CD14-positive monocyte (primary cell): ENCODE measurements at regions not wholly inside any gene's neighbourhood (a gene's known extent, or its start where the extent isn't known, plus 50 kb on each side); places are given as distances from the start of the nearest gene placed in this dataset.

Experiments
- DNase-seq, 3 donors: peaks; one replicate each; pipeline ENCODE4 v3.0.0-alpha.2; 2011 to 2022
- H2AFZ ChIP-seq: 2 replicates; pipeline ENCODE4 v1.6.0; 2012; ENCODE audit warnings: mild to moderate bottlenecking, low read depth, low read length, inconsistent platforms; ENCODE audit not compliant: insufficient read depth, poor library complexity, severe bottlenecking
- H3K27ac ChIP-seq, 2 donors: 1 replicate in 1 of 2; 2 replicates in 1 of 2; pipeline ENCODE4 v1.5.1; 2012 to 2013; ENCODE audit warnings: low read length in 2 of 2, control low read depth in 1 of 2, inconsistent platforms in 1 of 2, low read depth in 1 of 2, mild to moderate bottlenecking in 1 of 2
- H3K27me3 ChIP-seq, 2 donors: one replicate each; pipeline versions ENCODE4 v1.6.0 to v1.6.1; 2011 to 2013; ENCODE audit warnings: low read length in 2 of 2; ENCODE audit not compliant: control insufficient read depth in 2 of 2, insufficient read depth in 2 of 2
- H3K36me3 ChIP-seq, 2 donors: replicated peaks in 1 of 2; 1 replicate in 1 of 2; 2 replicates in 1 of 2; pipeline versions ENCODE4 v1.5.1 to v1.6.1; 2012 to 2013; ENCODE audit warnings: low read length in 2 of 2, control low read depth in 1 of 2, inconsistent platforms in 1 of 2, mild to moderate bottlenecking in 1 of 2; ENCODE audit not compliant: insufficient read depth in 2 of 2, control insufficient read depth in 1 of 2
- H3K4me1 ChIP-seq, 2 donors: 1 replicate in 1 of 2; 2 replicates in 1 of 2; pipeline versions ENCODE4 v1.5.1 to v1.6.1; 2012 to 2013; ENCODE audit warnings: low read length in 2 of 2, control low read depth in 1 of 2, inconsistent platforms in 1 of 2, mild to moderate bottlenecking in 1 of 2, moderate library complexity in 1 of 2; ENCODE audit not compliant: insufficient read depth in 2 of 2, control insufficient read depth in 1 of 2
- H3K4me2 ChIP-seq: replicated peaks from 2 replicates; pipeline ENCODE3; 2012; ENCODE audit warnings: low read length, moderate library complexity, mild to moderate bottlenecking; ENCODE audit not compliant: poor library complexity, severe bottlenecking; ENCODE audit errors: extremely low read depth
- H3K4me3 ChIP-seq, 3 experiments: fragments of 200-600 bp in 1 of 3; sonication (generic) in 1 of 3; replicated peaks in 1 of 3; 1 replicate in 2 of 3; 2 replicates in 1 of 3; pipeline ENCODE4 v1.5.1; 2011 to 2013; ENCODE audit warnings: low read length in 3 of 3, mild to moderate bottlenecking in 3 of 3, control low read depth in 2 of 3, low read depth in 2 of 3, inconsistent platforms in 1 of 3, moderate library complexity in 1 of 3
- H3K79me2 ChIP-seq: 2 replicates; pipeline ENCODE4 v1.6.0; 2012; ENCODE audit warnings: mild to moderate bottlenecking, control low read depth, inconsistent platforms, low read length, moderate library complexity; ENCODE audit not compliant: insufficient read depth
- H3K9ac ChIP-seq: 2 replicates; pipeline ENCODE4 v1.6.0; 2017; ENCODE audit warnings: low read length, mild to moderate bottlenecking; ENCODE audit not compliant: insufficient read depth, poor library complexity, severe bottlenecking
- H3K9me3 ChIP-seq, 2 donors: replicated peaks in 1 of 2; 1 replicate in 1 of 2; 2 replicates in 1 of 2; pipeline versions ENCODE4 v1.5.1 to v1.6.1; 2012 to 2013; ENCODE audit warnings: low read length in 2 of 2, control low read depth in 1 of 2; ENCODE audit not compliant: control insufficient read depth in 1 of 2, insufficient read depth in 1 of 2
- H4K20me1 ChIP-seq: 2 replicates; pipeline ENCODE4 v1.6.0; 2012; ENCODE audit warnings: mild to moderate bottlenecking, low read length, control low read depth, moderate library complexity; ENCODE audit not compliant: insufficient read depth
- H3K27ac Mint-ChIP-seq, 7 donors: one replicate each; pipeline ENCODE4 v1.8.0; 2020; ENCODE audit warnings: mild to moderate bottlenecking in 7 of 7, mixed read lengths in 7 of 7, moderate library complexity in 6 of 7, inconsistent platforms in 2 of 7
- H3K27me3 Mint-ChIP-seq, 3 donors: one replicate each; pipeline ENCODE4 v1.8.0; 2021 to 2022; ENCODE audit warnings: low read depth in 3 of 3, mild to moderate bottlenecking in 3 of 3, mixed read lengths in 3 of 3, moderate library complexity in 3 of 3, inconsistent platforms in 1 of 3
- H3K36me3 Mint-ChIP-seq, 2 donors: one replicate each; pipeline ENCODE4 v1.8.0; 2020; ENCODE audit warnings: mixed read lengths in 2 of 2, inconsistent platforms in 1 of 2, mild to moderate bottlenecking in 1 of 2
- H3K4me1 Mint-ChIP-seq: one replicate; pipeline ENCODE4 v1.8.0; 2020; ENCODE audit warnings: mild to moderate bottlenecking, mixed read lengths
- H3K4me3 Mint-ChIP-seq, 2 donors: one replicate each; pipeline ENCODE4 v1.8.0; 2020; ENCODE audit warnings: mild to moderate bottlenecking in 2 of 2, mixed read lengths in 2 of 2, moderate library complexity in 1 of 2
- H3K9me3 Mint-ChIP-seq, 7 donors: one replicate each; pipeline ENCODE4 v1.8.0; 2020 to 2022; ENCODE audit warnings: mixed read lengths in 7 of 7, mild to moderate bottlenecking in 6 of 7, moderate library complexity in 6 of 7, inconsistent platforms in 2 of 7
- CTCF ChIP-seq: fragments of 200-600 bp; IDR thresholded peaks from one replicate; pipeline ENCODE4 v1.8.0; 2022; ENCODE audit warnings: antibody characterized with exemption, mild to moderate bottlenecking
- WGBS: methylation state at CpG from one replicate; pipeline ENCODE4 v1.1.5; 2013; ENCODE audit warnings: missing lambda C conversion rate; ENCODE audit not compliant: insufficient coverage; 5-methylcytosine and 5-hydroxymethylcytosine counted together
- intact Hi-C, 2 donors: fragments of 100-400 bp; cut with micrococcal nuclease; formaldehyde crosslinking; loops; one replicate each; pipeline versions ENCODE4 v1.15.0 to v1.15.1; 2023

- no peak for DNase-seq
- Mint-ChIP-seq H3K27me3 (peaks cover 0 to 1% (median 0%) of the 10 kb centered on the region in 3 donors), H3K36me3 (peaks cover 0 to 3% of the 10 kb centered on the region in 2 donors), H3K9me3 (peaks cover 0 to 5% (median 0%) of the 10 kb centered on the region in 7 donors), H3K27ac (no peak overlapping the region), H3K4me1 (peaks cover 45% of the 10 kb centered on the region), H3K4me3 (no peak overlapping the region)
- no peak overlapping the region for H3K27ac ChIP-seq
- no peak overlapping the region for H3K9ac ChIP-seq
- H4K20me1 ChIP-seq: no peaks in the 10 kb centered on the region
- H3K79me2 ChIP-seq: no peaks in the 10 kb centered on the region
- no peak overlapping the region for H3K4me3 ChIP-seq
- H3K9me3 ChIP-seq: no peaks in the 10 kb centered on the region
- H3K4me1 ChIP-seq: peaks cover 25 to 33% of the 10 kb centered on the region in 2 donors
- no peak for TF ChIP-seq CTCF
- 100% methylated on average over 1 of the region's 3 CpGs for WGBS
- intact Hi-C loops: no loop called here
- no peaks in the 10 kb centered on the region for H3K27me3 ChIP-seq
- no peak overlapping the region for H3K4me2 ChIP-seq
- no peaks in the 10 kb centered on the region for H3K36me3 ChIP-seq
- H2AFZ ChIP-seq: no peak overlapping the region
Observed at GRCh38 chr5:82424211-82424610, 146.1 kb upstream of the RPS23 start.

GRCh38 chr5:82422751-82423181, 144.6 kb upstream of the RPS23 start:
- no CpG with 5 or more reads among the region's 6 CpGs for WGBS
- Mint-ChIP-seq H3K9me3 (peaks cover 0 to 5% (median 0%) of the 10 kb centered on the region in 7 donors), H3K4me1 (peaks cover 55% of the 10 kb centered on the region), H3K4me3 (peak overlapping the region in 1 of 2 donors; percentile 22), H3K36me3 (peaks cover 0 to 3% of the 10 kb centered on the region in 2 donors), H3K27ac (no peak overlapping the region), H3K27me3 (peaks cover 0 to 1% (median 0%) of the 10 kb centered on the region in 3 donors)
- H3K4me1 ChIP-seq: peaks cover 34 to 47% of the 10 kb centered on the region in 2 donors
- H2AFZ ChIP-seq: no peak overlapping the region
- H3K4me3 ChIP-seq: no peak overlapping the region
- H3K36me3 ChIP-seq: no peaks in the 10 kb centered on the region
- no peaks in the 10 kb centered on the region for H3K9me3 ChIP-seq
- H4K20me1 ChIP-seq: no peaks in the 10 kb centered on the region
- DNase-seq: no peak
- no peak overlapping the region for H3K27ac ChIP-seq
- TF ChIP-seq CTCF: no peak
- H3K79me2 ChIP-seq: no peaks in the 10 kb centered on the region
- H3K9ac ChIP-seq: no peak overlapping the region
- intact Hi-C loops: no loop called here
- no peaks in the 10 kb centered on the region for H3K27me3 ChIP-seq
- H3K4me2 ChIP-seq: no peak overlapping the region
